G401.6 (cell line): ENCODE measurements at regions not wholly inside any gene's neighbourhood (a gene's known extent, or its start where the extent isn't known, plus 50 kb on each side); places are given as distances from the start of the nearest gene placed in this dataset.

Source experiments
- FAIRE-seq: peaks from 2 replicates; lab custom pipeline; 2012; peaks lifted over from hg19 to GRCh38; lab: Jason Lieb, UNC

DNA sequence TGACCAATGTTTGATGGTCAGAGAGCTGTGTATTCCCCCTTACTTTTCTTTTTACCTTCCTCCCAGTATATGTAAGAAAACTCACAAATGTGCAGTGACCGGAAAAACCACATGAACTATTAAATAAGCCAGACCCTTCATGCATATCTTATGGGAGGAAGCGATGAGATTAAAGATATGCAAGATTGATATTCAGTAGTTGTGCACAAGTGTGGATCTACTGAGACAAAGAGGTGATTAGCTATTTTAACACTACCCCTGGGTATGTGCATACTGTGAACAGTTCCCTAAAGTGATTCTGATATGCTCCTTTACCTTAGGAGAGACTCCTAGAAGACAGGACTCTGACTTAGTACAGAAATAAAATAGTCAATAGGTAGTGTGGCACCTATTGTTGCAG is 328.3 kb downstream of the EPHA4 start:
- no peak for FAIRE-seq

DNA sequence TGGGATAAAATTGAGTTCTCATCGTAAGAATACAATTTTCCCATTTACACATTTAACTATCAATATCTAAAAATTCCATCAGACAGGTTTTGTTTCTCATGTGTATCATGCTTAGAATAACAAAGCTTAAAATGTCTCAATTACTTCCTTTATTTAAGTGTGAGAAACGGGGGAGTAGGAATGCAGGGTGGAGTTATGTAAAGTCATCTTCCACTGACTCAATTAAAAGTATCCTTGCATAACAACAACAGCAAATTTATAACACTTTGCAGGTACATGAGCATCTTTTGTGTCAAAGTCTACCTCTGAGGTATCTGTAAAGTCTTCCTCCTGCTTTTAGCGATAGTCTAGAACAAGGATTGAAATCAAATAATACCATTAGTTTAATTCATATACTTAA is 327.1 kb downstream of the EPHA4 start:
- FAIRE-seq: no peak

DNA sequence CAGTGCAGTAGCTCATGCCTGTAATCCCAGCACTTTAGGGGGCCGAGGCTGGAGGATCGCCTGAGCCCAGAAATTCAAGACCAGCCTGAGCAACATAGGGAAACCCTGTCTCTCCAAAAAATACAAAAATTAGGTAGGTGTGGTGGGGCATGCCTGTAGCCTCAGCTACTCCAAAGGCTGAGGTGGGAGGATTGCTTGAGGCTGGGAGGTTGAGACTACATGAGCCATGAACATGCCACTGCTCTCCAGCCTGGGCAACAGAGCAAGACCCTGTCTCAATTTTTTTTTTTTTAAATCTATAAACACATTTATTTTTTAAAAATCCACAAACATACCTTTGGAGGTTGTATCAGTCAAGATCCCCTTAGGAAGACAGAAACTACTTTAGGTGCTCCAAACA is 326.3 kb downstream of the EPHA4 start:
- no peak for FAIRE-seq

DNA sequence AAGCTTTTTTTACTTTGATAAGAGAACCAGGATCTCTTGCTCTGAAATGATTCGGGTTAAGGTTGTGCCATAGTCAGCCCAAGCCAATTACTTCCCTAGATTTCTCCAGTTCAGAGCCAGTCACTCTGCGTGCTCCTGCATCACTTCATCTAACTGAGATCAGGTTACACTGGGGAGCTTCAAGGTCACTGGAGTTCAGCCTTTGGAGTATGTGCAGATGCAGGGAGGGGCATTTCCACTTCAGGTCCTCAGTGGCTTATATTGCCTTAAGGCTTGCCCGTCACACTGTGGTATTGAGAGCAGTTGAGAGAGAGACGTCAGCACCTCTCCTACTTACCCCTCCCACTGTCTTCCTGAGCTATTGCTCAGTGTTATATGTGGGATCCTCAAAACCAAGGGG is 317.8 kb downstream of the EPHA4 start:
- no peak for FAIRE-seq

DNA sequence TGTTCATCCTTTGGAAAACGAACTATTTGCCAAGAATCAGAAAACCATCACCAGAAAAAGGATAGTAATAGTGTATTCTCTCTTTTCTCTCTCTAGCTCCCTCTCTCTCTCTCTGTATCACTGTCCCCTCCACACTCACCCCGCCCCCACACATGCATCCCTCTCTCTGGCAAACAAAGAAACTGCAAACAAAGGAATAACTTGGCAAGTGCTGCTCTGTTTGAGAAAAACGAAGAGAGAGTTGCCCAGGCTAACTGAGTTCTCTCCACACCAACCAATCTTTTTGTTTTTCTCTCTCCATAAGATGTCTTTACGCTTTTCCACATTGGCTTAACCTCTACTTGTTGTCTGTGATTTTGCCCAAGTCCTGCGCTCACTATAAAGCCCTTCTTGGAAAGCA is 316.2 kb downstream of the EPHA4 start:
- no peak for FAIRE-seq

DNA sequence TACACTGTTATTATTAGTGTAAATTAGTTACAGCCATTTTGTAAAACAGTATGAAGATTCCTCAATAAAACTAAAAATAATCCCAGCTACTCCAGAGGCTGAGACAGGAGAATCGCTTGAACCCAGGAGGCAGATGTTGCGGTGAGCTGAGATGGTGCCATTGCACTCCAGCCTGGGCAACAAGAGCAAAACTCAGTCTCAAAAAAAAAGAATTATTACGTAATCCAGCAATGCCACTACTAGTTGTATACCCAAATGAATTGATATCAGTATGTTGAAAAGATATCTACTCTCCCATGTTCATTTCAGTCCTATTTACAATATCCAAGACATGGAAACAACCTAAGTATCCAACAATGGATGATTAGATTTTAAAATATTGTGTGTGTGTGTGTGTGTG is 313.6 kb downstream of the EPHA4 start:
- no peak for FAIRE-seq

DNA sequence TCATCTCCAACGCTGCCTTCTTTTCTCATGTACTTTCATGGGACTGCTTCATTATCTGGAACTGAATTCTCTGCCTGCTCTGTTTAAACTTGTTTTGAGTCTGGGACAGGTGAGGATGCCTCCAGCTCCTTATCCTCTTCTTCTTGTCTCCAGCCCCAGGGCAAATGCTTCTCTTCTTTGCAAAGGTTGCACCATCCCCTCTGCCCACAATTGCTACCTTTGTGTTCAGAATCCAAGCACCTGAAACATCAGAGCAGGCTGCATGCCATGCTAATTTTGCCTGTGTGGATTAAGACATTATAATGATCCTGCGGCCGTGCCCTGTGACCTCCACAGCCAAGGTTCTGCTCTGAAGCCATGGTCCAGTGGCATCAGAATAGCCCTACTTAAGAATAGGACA is 309.5 kb downstream of the EPHA4 start:
- no peak for FAIRE-seq

GRCh38 chr2:221263573-221263972 is 308.5 kb downstream of the EPHA4 start:
- no peak for FAIRE-seq

DNA sequence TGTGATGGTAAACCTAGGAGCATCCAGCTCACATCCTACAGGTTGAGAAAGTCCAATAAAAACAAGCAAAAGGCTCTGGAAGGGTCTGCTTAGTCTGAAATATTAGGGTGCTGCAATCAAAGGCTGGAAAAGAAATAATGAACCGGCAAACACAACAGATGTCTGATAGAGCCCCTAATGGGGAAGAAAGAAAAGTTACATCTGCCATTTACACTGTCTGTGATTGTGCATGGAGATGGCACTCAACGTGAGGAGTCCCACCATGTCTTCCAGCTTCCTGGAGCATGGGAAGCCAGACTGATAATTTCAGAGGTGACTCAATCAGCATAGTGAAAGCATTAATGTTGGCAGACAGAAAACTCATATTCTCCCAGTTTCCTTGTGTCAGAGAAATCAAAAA is 307.8 kb downstream of the EPHA4 start:
- FAIRE-seq: no peak

- FAIRE-seq: no peak
These were observed 304.2 kb downstream of the EPHA4 start for GRCh38 chr2:221267773-221268425.

DNA sequence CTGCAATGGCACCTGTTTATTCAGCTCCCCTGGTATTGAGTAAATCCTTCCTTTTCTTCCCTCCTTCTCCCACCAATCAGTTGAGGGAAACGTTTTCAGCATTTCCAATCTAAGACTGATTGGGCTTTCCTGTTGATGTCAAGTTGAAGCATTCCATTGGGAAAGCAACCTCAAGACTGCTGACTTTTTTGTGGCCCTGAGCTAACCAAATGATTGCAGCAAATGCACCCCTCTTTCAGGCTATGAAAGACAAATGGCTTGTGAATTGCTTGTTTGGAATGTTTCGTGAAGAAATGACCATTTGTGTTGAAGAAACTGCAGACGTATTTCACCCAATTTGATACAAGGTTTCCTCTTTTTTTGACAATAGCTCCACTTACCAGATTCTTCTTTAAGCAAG is 303.5 kb downstream of the EPHA4 start:
- FAIRE-seq: no peak

DNA sequence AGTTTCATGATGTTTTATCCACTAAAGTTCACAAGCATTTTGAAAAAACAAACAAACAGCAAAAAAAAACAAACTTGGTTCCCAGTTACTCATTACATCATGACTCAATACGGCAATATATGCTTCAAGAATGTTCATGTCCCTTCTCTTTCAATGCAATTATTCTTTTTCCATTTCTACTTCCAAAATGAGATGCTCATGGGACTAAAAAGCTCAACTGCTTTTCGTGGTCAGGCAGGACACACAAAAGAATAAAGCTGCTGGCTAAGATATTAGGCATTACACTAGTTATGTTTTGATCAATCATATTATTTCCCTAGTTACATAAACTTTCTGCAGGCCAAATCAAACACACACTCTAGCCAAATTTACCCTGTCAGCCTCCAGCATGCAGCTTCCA is 301.3 kb downstream of the EPHA4 start:
- FAIRE-seq: no peak

- FAIRE-seq: no peak
These were observed 299.4 kb downstream of the EPHA4 start for GRCh38 chr2:221272729-221273128.

- FAIRE-seq: no peak
These were observed 296.1 kb downstream of the EPHA4 start for GRCh38 chr2:221276033-221276432.

GRCh38 chr2:221276601-221277000 is 295.5 kb downstream of the EPHA4 start:
- no peak for FAIRE-seq

DNA sequence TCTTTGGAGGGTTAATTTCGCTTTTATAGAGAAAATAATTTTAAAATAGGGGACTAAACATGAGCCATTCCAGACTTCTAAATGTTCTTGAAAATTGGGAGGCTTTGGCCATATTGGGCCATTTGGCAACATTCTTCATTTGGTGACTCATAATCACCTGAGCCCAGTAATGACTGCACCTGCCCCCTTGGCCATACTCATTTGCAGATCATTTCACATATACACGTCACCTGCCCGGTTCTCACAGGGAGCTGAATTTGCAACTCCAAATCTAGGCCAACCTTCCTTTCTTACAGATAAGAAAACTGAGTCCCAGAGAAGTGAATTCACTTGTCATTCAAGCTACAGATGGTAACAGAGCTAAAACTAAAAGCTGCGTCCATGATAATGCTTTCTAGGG is 289.7 kb downstream of the EPHA4 start:
- FAIRE-seq: no peak

DNA sequence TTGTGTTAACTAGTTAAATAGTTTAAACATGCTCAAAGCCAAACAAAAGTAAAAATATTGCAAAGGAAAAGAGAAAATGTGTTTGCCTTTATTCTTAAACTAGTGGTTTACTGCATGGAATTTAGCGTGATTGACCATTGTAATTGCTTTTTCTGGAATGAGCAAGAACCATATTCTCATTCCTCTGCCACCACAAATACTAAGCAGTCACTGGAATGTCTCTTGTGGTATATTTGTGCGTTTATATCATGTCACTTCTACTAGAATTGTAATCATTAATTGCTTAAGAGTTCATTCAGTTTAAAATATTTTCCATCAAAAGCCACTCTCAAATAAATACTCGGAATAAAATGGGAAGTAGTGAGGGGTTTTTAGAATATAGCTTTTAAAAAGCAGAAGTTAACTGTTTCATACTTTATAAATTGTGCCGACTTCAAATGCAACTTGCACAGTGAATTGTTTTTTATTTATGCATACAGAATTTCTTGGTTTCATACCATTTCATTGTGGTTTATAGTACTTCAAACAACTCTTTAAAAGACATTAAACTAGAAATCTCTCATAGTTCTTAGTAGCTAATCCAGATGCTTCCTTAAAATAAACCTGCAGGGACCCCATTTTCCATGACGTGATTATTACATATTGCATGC is 288.1 kb downstream of the EPHA4 start:
- FAIRE-seq: no peak

DNA sequence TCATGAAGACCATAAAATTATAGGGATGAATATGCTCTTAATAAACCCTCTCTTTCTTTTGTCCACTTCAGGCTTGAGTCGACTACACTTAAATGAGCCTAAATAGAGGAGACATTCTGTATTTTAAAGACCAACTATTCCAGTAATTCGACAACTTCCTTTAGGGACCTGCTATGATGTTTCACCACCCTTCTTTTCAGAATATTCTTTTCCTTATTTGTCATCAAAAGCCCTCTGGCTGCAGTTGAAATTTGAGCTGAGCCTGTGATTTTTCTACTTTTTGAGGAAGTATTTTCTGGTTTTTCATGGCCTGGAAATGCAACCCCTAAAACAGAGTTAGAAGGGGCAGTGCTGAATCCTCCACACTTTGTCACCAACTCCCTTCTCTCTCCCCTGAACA is 287.0 kb downstream of the EPHA4 start:
- FAIRE-seq: no peak

- no peak for FAIRE-seq
These were observed 285.7 kb downstream of the EPHA4 start for GRCh38 chr2:221286406-221286805.

DNA sequence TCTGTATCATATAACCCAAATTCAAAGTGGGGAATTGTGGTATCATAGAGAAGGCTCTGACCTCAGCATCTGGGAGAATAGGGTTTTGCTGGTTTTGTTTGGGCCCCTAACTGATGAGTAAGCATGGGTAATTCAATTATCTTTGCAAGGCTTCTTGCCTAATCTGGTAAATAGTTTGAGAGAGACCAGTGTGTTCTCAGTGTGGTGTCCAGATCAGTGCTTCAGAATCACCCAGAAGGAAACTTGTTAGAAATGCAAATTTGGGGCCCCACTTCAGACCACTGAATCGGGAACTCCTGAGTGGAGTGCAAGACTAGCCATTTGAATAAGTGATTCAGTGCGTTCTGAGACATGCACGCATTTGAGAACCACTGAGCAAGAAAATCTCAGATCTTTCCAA is 282.7 kb downstream of the EPHA4 start:
- no peak for FAIRE-seq

- no peak for FAIRE-seq
These were observed 282.3 kb downstream of the EPHA4 start for GRCh38 chr2:221289846-221290245.

DNA sequence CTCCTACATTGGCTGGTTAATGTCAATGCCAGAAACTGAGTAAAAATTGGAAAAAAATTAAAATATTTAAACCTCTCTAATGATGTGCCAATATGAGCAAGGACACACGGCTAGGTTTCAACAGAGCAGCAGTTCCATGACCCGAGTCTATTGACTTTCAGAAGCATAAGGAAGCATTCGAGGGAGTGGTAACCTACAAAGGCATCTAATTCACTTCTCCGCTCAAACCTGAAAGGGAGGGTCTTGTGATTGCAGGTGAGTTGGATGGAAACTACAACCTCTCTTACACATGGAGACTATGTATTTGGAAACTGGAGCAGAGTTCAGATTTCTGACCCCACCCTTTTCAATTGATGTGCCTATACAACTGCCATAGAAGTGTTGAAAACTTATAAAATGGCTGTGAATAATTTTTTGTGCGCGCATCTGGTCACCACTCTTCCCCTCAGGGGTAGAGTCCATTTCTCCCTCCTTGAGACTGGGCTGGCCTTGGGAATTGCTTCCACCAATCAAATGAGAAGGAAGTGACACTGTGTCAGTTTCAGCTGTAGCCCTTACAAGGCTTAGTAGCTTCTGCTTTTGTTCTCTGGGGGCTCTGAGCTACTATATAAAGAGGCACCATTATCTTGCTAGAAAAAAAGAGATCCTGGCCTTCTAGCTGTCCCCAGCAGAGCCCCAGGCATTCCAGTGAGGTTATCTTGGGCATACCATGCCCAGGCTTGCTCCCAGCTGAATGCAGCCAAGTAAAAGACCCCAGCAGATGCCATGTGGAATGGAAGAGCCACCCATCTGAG is 278.0 kb downstream of the EPHA4 start:
- no peak for FAIRE-seq

- FAIRE-seq: no peak
These were observed 267.2 kb downstream of the EPHA4 start for GRCh38 chr2:221304916-221305315.
